AG09309 (cell line): ENCODE measurements at regions not wholly inside any gene's neighbourhood (a gene's known extent, or its start where the extent isn't known, plus 50 kb on each side); places are given as distances from the start of the nearest gene placed in this dataset.

ENCODE experiments used
- DNase-seq: peaks from one replicate; pipeline ENCODE4 v3.0.0-alpha.2; 2010; ENCODE audit warnings: low read depth
- H3K4me3 ChIP-seq: 2 replicates; pipeline ENCODE4 v1.5.1; 2011; ENCODE audit warnings: mild to moderate bottlenecking, low read depth, low read length, moderate library complexity; ENCODE audit not compliant: control insufficient read depth
- TF ChIP-seq, protein P1 (sequence below): IDR thresholded peaks from 2 replicates; pipeline ENCODE4 v1.5.1; 2011; ENCODE audit warnings: mild to moderate bottlenecking, low read depth, low read length, inconsistent platforms; ENCODE audit not compliant: insufficient read depth, control insufficient read depth; ENCODE audit errors: missing control alignments

GRCh38 chr20:63068711-63069367 lies 62.1 kb upstream of the BHLHE23 start:
- TF ChIP-seq, protein P1, sequence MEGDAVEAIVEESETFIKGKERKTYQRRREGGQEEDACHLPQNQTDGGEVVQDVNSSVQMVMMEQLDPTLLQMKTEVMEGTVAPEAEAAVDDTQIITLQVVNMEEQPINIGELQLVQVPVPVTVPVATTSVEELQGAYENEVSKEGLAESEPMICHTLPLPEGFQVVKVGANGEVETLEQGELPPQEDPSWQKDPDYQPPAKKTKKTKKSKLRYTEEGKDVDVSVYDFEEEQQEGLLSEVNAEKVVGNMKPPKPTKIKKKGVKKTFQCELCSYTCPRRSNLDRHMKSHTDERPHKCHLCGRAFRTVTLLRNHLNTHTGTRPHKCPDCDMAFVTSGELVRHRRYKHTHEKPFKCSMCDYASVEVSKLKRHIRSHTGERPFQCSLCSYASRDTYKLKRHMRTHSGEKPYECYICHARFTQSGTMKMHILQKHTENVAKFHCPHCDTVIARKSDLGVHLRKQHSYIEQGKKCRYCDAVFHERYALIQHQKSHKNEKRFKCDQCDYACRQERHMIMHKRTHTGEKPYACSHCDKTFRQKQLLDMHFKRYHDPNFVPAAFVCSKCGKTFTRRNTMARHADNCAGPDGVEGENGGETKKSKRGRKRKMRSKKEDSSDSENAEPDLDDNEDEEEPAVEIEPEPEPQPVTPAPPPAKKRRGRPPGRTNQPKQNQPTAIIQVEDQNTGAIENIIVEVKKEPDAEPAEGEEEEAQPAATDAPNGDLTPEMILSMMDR: no peak
- no peak overlapping the region for H3K4me3 ChIP-seq
- DNase-seq: no peak

GRCh38 chr20:63067721-63068560 lies 61.2 kb upstream of the BHLHE23 start:
- TF ChIP-seq, protein P1: no peak
- no peak overlapping the region for H3K4me3 ChIP-seq
- DNase-seq: no peak

GRCh38 chr20:63067266-63067635 lies 60.5 kb upstream of the BHLHE23 start:
- no peak overlapping the region for H3K4me3 ChIP-seq
- TF ChIP-seq, protein P1: no peak
- DNase-seq: no peak

DNA sequence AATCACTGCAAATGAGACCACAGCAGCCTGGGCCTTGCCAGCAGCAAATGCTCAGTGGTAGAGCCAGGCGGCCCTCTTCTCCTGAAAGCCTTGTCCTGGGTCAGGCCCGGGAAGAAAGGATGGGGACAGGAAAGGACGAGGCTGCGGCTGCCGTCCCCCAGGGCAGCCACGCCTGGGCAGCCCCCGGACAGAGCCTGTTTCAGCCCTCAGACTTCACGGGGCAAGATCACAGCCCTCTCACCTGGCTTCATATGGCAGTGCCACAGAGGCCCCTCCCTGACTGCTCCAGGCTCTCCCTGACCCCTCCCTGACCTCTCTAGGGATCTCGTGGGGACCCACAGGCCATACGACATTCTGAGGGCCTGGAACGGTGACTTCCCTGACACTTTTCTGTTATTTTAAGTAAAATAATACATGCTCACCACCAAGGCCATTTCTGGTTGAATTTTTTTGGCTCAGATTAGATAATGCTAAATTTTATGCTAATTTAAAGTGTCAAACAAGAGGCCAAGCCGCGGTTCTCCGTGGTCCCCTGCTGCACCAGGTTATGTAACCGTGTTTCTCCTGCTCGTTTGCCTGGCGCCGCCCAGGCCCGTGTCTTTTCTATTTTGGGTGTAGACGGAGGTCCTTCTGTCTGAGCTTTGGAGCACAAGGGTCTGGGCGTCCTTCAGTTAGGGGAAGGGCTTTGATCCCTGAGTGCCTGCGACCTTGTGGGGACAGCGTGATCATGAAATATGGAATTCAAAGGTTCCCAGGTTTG lies 59.9 kb upstream of the BHLHE23 start:
- DNase-seq: no peak
- no peak overlapping the region for H3K4me3 ChIP-seq
- TF ChIP-seq, protein P1: no peak

- H3K4me3 ChIP-seq: no peak overlapping the region
- TF ChIP-seq, protein P1: no peak
- DNase-seq: no peak
These were observed 59.1 kb upstream of the BHLHE23 start for GRCh38 chr20:63065911-63066310.
